ENCODE measurements at regions not wholly inside any gene's neighbourhood (a gene's known extent, or its start where the extent isn't known, plus 50 kb on each side); places are given as distances from the start of the nearest gene placed in this dataset.

GRCh38 chr12:54126029-54126695 lies 62.6 kb downstream of the SMUG1 start:
- no peaks in the 10 kb centered on the region for H3K27me3 ChIP-seq
- H3K36me3 ChIP-seq = peaks cover 0 to 16% (median 0%) of the 10 kb centered on the region in 4 donors
- H3K4me3 ChIP-seq = peak overlapping the region; percentile 64 to 93 (median 70)
- H3K9me3 ChIP-seq = no peaks in the 10 kb centered on the region
- TF ChIP-seq EP300 (IDR thresholded peaks at IDR 0.05) (no peak), POLR2AphosphoS5 (IDR thresholded peaks at IDR 0.05) (peak in 1 of 2 donors; percentile 67)
- TF ChIP-seq, protein P1, sequence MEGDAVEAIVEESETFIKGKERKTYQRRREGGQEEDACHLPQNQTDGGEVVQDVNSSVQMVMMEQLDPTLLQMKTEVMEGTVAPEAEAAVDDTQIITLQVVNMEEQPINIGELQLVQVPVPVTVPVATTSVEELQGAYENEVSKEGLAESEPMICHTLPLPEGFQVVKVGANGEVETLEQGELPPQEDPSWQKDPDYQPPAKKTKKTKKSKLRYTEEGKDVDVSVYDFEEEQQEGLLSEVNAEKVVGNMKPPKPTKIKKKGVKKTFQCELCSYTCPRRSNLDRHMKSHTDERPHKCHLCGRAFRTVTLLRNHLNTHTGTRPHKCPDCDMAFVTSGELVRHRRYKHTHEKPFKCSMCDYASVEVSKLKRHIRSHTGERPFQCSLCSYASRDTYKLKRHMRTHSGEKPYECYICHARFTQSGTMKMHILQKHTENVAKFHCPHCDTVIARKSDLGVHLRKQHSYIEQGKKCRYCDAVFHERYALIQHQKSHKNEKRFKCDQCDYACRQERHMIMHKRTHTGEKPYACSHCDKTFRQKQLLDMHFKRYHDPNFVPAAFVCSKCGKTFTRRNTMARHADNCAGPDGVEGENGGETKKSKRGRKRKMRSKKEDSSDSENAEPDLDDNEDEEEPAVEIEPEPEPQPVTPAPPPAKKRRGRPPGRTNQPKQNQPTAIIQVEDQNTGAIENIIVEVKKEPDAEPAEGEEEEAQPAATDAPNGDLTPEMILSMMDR (IDR thresholded peaks at IDR 0.05) = no peak
- peaks cover 10 to 43% (median 35%) of the 10 kb centered on the region in 4 donors for H3K4me1 ChIP-seq
- no peak for DNase-seq (ENCODE audit: extremely low spot score)
- intact Hi-C loops (cut with DNase I) = loop anchor here (5.0 kb wide), 2 partner anchors 66 to 94 kb away; partner anchors contain the start of gene HOXC5
- 0% methylated on average over 11 of the region's 46 CpGs for WGBS
- peak overlapping the region; percentile 81 to 87 (median 84) for H3K27ac ChIP-seq (replicated peaks in 1 of 4)

DNA sequence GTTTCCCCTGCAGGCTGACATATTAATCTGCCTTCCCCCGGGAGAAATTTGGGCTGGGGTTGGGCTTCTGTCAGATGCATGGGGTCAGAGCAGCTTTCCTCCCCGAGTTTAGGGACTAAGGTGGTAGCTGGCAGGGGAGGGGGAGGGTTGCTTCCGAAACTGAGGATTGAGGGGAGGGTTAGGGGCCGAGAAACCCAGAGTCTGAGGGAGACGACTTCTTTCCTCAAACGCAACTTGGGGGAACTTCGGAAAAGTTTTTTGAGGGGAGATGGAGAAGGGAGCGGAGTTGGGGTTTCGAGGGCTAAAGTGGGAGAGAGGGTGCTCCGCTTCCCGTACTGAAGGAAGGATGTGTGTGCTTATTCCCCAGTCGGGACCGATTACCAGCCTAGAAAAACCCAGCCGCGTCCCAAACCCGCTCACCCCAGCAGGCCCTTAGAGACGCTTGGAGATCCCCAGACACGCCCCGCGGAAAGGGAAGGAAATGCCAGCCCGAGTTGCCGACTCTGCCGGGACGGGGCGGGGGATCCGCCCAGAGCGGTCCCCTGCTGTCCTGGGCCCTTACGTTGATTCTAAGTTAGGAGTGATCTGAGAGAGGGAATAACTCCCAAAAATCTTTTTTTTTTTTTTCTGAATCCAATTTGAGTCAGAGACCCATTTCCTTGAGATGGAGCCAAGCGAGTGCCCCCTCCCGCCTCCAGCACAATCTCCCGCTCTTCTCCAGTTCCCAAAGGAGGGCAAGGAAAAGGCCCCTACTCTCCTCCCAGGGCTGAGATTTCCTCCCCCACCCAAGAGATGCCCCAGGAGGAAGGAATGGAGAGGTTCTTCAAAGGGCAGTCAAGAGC lies 61.9 kb downstream of the SMUG1 start:
- Histone ChIP-seq H3K4me1 (peaks cover 10 to 49% (median 42%) of the 10 kb centered on the region in 4 donors), H3K36me3 (peaks cover 0 to 21% (median 0%) of the 10 kb centered on the region in 4 donors), H3K4me3 (peak overlapping the region; percentile 64 to 93 (median 70)), H3K27ac (replicated peaks in 1 of 4) (peak overlapping the region; percentile 81 to 87 (median 84)), H3K9me3 (no peaks in the 10 kb centered on the region), H3K27me3 (no peaks in the 10 kb centered on the region)
- TF ChIP-seq POLR2AphosphoS5 (IDR thresholded peaks at IDR 0.05) = peak; percentile 69 to 84
- TF ChIP-seq, protein P1 (IDR thresholded peaks at IDR 0.05) = no peak
- intact Hi-C loops (cut with DNase I) = loop anchor here (5.0 kb wide), 2 partner anchors 65 to 95 kb away; partner anchors contain the start of gene HOXC5
- WGBS = 5% methylated on average over 28 of the region's 31 CpGs
- no peak for DNase-seq (ENCODE audit: extremely low spot score)

DNA sequence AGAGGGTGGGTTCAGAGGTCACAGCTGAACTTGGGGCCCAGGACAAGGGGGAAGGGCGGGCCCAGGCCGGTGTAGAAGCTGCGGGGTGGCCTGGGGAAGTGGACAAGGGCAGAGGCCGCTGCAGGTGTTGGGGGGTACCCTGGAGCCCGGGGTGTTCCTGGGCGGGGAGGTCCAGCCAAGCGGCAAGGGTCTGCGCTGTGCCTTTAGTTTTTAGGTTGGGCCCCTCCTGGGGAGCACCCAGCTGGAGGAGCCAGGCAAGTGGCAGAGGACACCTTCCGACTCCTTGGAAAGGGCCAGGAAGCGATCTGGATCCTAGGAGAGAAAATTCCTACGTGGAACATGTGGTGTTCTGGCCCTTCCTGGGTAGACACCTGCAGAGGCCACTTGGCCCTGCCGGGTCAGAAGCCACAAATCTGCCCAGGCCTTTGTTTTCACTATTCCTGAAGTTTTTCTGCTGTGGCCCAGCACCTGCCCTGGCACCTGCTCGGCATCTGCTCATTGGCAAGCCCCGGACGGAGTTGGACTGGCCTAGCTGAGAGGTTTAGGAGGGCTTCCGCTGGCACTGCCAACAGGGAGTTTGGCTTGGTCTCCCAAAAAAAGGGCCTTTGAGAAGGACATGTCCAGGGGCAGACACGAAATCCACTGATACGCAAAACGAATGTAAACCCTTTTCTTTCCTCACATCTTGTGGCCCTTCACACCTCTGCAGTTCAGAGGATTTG lies 61.1 kb downstream of the SMUG1 start:
- Histone ChIP-seq H3K4me3 (peak overlapping the region; percentile 64 to 93 (median 70)), H3K9me3 (no peaks in the 10 kb centered on the region), H3K27me3 (no peaks in the 10 kb centered on the region), H3K27ac (replicated peaks in 1 of 4) (peak overlapping the region; percentile 81 to 87 (median 84)), H3K4me1 (peaks cover 10 to 55% (median 50%) of the 10 kb centered on the region in 4 donors), H3K36me3 (peaks cover 0 to 25% (median 0%) of the 10 kb centered on the region in 4 donors)
- DNase-seq (ENCODE audit: extremely low spot score) = no peak
- intact Hi-C loops (cut with DNase I) = loop anchor here (5.0 kb wide), 2 partner anchors 65 to 95 kb away; partner anchors contain the start of gene HOXC5
- TF ChIP-seq POLR2A (IDR thresholded peaks at IDR 0.05; ENCODE audit: low read depth) (no peak), POLR2AphosphoS5 (IDR thresholded peaks at IDR 0.05) (no peak), EP300 (IDR thresholded peaks at IDR 0.05) (no peak)
- 79% methylated on average over 14 of the region's 19 CpGs for WGBS

DNA sequence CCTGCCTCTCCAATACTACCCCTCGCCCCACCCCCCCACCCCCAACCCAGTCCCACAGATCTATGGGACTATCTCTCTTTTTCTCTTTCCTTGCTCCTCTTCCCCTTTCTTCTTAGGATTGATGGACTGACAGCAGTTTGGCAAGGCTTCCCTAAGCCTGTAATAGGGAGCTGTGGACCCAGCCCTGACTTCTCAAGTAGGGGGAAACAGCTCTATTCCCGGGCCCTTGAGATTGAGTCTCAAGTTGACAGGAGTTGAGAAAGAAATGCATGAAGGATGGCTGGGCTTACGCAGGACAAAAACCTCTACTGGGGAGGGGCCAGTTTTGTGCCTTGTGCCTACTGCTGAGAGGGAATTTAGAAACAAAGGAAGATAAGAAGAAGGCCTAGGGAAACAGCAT lies 60.4 kb downstream of the SMUG1 start:
- intact Hi-C loops (cut with DNase I) = loop anchor here (5.0 kb wide), 2 partner anchors 64 to 96 kb away; partner anchors contain the start of gene HOXC5
- DNase-seq (ENCODE audit: extremely low spot score) = no peak
- WGBS = 55% methylated on average over 3 of the region's 3 CpGs
- H3K27me3 ChIP-seq = no peaks in the 10 kb centered on the region
- H3K4me1 ChIP-seq = peaks cover 10 to 59% (median 55%) of the 10 kb centered on the region in 4 donors
- TF ChIP-seq, protein P1 (IDR thresholded peaks at IDR 0.05) = no peak
- no peak for TF ChIP-seq POLR2A (IDR thresholded peaks at IDR 0.05; ENCODE audit: low read depth)
- no peak for TF ChIP-seq EP300 (IDR thresholded peaks at IDR 0.05)
- TF ChIP-seq POLR2AphosphoS5 (IDR thresholded peaks at IDR 0.05) = no peak
- H3K36me3 ChIP-seq = peaks cover 0 to 25% (median 0%) of the 10 kb centered on the region in 4 donors
- no peaks in the 10 kb centered on the region for H3K9me3 ChIP-seq
- peak overlapping the region; percentile 81 to 87 (median 84) for H3K27ac ChIP-seq (replicated peaks in 1 of 4)
- H3K4me3 ChIP-seq = no peak overlapping the region
